Heart left ventricle (tissue), 16 donors: ENCODE measurements at regions not wholly inside any gene's neighbourhood (a gene's known extent, or its start where the extent isn't known, plus 50 kb on each side); places are given as distances from the start of the nearest gene placed in this dataset.

Source experiments
- ATAC-seq, 4 donors: fragments of 200-7000 bp; cut with Tn5 transposase; one replicate each; pipeline ENCODE4 v1.9.1; 2020 to 2022; ENCODE audit warnings: moderate library complexity in 4 of 4, mild to moderate bottlenecking in 3 of 4, moderate number of reproducible peaks in 1 of 4
- DNase-seq, 5 donors: peaks; one replicate each; pipeline ENCODE4 v3.0.0-alpha.2; 2020
- H3K27ac ChIP-seq, 12 donors: fragments of 200-600 bp; sonication (generic) in 4 of 12; one replicate each; pipeline versions ENCODE4 v1.5.0 to v1.8.0; 2016 to 2022; ENCODE audit warnings: mild to moderate bottlenecking in 2 of 12
- H3K27me3 ChIP-seq, 9 donors: fragments of 200-600 bp; sonication (generic) in 2 of 9; one replicate each; pipeline versions ENCODE4 v1.5.1 to v1.8.0; 2016 to 2022; ENCODE audit warnings: mild to moderate bottlenecking in 3 of 9
- H3K36me3 ChIP-seq, 9 donors: fragments of 200-600 bp; sonication (generic) in 2 of 9; one replicate each; pipeline versions ENCODE4 v1.5.0 to v1.8.0; 2018 to 2022; ENCODE audit warnings: mild to moderate bottlenecking in 2 of 9
- H3K4me1 ChIP-seq, 12 donors: fragments of 200-600 bp; sonication (generic) in 4 of 12; one replicate each; pipeline versions ENCODE4 v1.5.0 to v1.8.0; 2016 to 2022; ENCODE audit warnings: mild to moderate bottlenecking in 3 of 12
- H3K4me3 ChIP-seq, 12 donors: fragments of 200-600 bp; sonication (generic) in 4 of 12; one replicate each; pipeline versions ENCODE4 v1.5.0 to v1.8.0; 2017 to 2022; ENCODE audit warnings: mild to moderate bottlenecking in 9 of 12, moderate library complexity in 4 of 12
- H3K9me3 ChIP-seq, 12 donors: fragments of 200-600 bp; sonication (generic) in 4 of 12; one replicate each; pipeline versions ENCODE4 v1.5.0 to v1.8.0; 2016 to 2022; ENCODE audit warnings: mild to moderate bottlenecking in 1 of 12
- CTCF ChIP-seq, 12 donors: fragments of 200-600 bp; sonication (generic) in 4 of 12; IDR thresholded peaks; one replicate each; pipeline versions ENCODE4 v1.5.0 to v1.8.0; 2018 to 2022; ENCODE audit warnings: antibody characterized with exemption in 12 of 12, mild to moderate bottlenecking in 5 of 12
- POLR2A ChIP-seq, 2 donors: fragments of 450-650 bp; IDR thresholded peaks; one replicate each; pipeline ENCODE4 v1.6.1; 2017; ENCODE audit warnings: antibody characterized with exemption in 2 of 2, mild to moderate bottlenecking in 2 of 2, moderate library complexity in 2 of 2
- WGBS, 4 donors: extraction: QIAGEN DNeasy Blood & Tissue Kit in 2 of 4; methylation state at CpG; one replicate each; pipeline versions ENCODE4 v1.1.5 to v1.1.7; 2013 to 2018; 5-methylcytosine and 5-hydroxymethylcytosine counted together
- intact Hi-C, 10 donors: fragments of 100-400 bp; cut with DNase I; formaldehyde crosslinking; loops; one replicate each; pipeline versions ENCODE4 v1.11.1 to v1.14.2; 2022
- donor health status: ischemic (EF 13 %, LVEDD 7.1; RV severe dilation, severe dysfunction).
- donor health status: healthy with polysubstance abuse.
- donor health status: DM: no; HTN: yes; CAD: no.
- donor health status: DM: no; HTN: no; CAD: no.
- donor health status: ischemic (EF 25% LVEDD 6.9; RV normal size, moderate dysfunction).
- donor health status: ischemic (EF 25% LVEDD 5.7; RV mildly dilated, moderate dysfunction).
- donor health status: healthy.
- donor health status: DM: yes; HTN: yes; CAD: no.
- donor health status: ischemic (EF 35%, LVEDD 5.7; RV mildly dilated, moderate dysfunction).
- donor health status: nonischemic (EF 11% LVEDD 7.7; RV severe dilation, severe dysfunction).
- donor health status: DM: yes; HTN: yes; CAD: no.
- donor health status: PGD.
- donor health status: ischemic (EF 29% LVEDD 5.4; RV normal size, mild dysfunction).
- donor health status: nonischemic (EF 23%, LVEDD 6.1; RV moderate dilation, normal function).

GRCh38 chr13:93158565-93158964, 68.0 kb upstream of the GPC6 start:
- Histone ChIP-seq H3K36me3 (no peaks in the 10 kb centered on the region), H3K4me3 (no peak overlapping the region), H3K27ac (no peak overlapping the region), H3K27me3 (no peaks in the 10 kb centered on the region), H3K4me1 (no peaks in the 10 kb centered on the region), H3K9me3 (peaks cover 0 to 8% (median 0%) of the 10 kb centered on the region in 12 donors)
- no peak for TF ChIP-seq CTCF (IDR thresholded peaks at IDR 0.05)
- TF ChIP-seq POLR2A (IDR thresholded peaks at IDR 0.05) = no peak
- no peak for ATAC-seq
- no peak for DNase-seq
- intact Hi-C loops = no loop called here

- intact Hi-C loops = no loop called here
- Histone ChIP-seq H3K27me3 (no peaks in the 10 kb centered on the region), H3K4me3 (no peak overlapping the region), H3K9me3 (peaks cover 0 to 4% (median 0%) of the 10 kb centered on the region in 12 donors), H3K36me3 (no peaks in the 10 kb centered on the region), H3K27ac (no peak overlapping the region), H3K4me1 (no peaks in the 10 kb centered on the region)
- TF ChIP-seq POLR2A (IDR thresholded peaks at IDR 0.05) (no peak), CTCF (IDR thresholded peaks at IDR 0.05) (no peak)
- DNase-seq (no peak), ATAC-seq (peak in 1 of 4 donors; percentile 63)
These were observed 56.6 kb upstream of the GPC6 start for GRCh38 chr13:93169980-93170379.

GRCh38 chr13:93172109-93172508, 54.5 kb upstream of the GPC6 start:
- no peak for TF ChIP-seq CTCF (IDR thresholded peaks at IDR 0.05)
- ATAC-seq (no peak), DNase-seq (no peak)
- intact Hi-C loops = no loop called here
- Histone ChIP-seq H3K27me3 (no peaks in the 10 kb centered on the region), H3K27ac (no peak overlapping the region), H3K36me3 (no peaks in the 10 kb centered on the region), H3K9me3 (peaks cover 0 to 4% (median 0%) of the 10 kb centered on the region in 12 donors), H3K4me1 (no peaks in the 10 kb centered on the region), H3K4me3 (no peak overlapping the region)
- 53 to 73% (median 68%) methylated on average over 1 of the region's 1 CpG for WGBS, 4 donors

- WGBS, 4 donors = 66 to 80% (median 68%) methylated on average over 1 of the region's 1 CpG
- Histone ChIP-seq H3K27me3 (no peaks in the 10 kb centered on the region), H3K4me1 (no peaks in the 10 kb centered on the region), H3K27ac (no peak overlapping the region), H3K9me3 (peaks cover 0 to 4% (median 0%) of the 10 kb centered on the region in 12 donors), H3K36me3 (no peaks in the 10 kb centered on the region), H3K4me3 (no peak overlapping the region)
- intact Hi-C loops = no loop called here
- ATAC-seq (no peak), DNase-seq (no peak)
- TF ChIP-seq CTCF (IDR thresholded peaks at IDR 0.05) (no peak), POLR2A (IDR thresholded peaks at IDR 0.05) (no peak)
These were observed 53.0 kb upstream of the GPC6 start for GRCh38 chr13:93173654-93174053.
